ENCODE measurements at regions not wholly inside any gene's neighbourhood (a gene's known extent, or its start where the extent isn't known, plus 50 kb on each side); places are given as distances from the start of the nearest gene placed in this dataset.

DNA sequence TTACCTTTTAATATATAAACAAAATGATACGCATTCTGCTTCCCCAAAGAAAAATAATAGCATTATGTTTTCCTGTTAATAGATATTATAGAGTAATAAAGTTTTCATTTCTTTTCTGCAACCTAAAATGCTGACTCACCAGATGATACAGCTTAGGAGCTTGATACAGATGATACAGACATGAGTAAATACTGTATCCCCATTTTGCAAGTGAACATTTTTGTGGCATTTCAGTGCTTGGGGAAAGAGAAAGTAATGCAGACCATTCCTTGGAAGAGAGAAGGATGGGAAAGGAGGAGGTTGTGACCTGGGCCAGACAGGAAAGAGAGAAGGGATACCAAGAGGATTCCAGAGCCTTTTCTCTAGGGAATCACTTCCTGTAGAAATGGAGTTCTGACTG is 97.5 kb upstream of the FSHR start:
- TF ChIP-seq, protein P1, sequence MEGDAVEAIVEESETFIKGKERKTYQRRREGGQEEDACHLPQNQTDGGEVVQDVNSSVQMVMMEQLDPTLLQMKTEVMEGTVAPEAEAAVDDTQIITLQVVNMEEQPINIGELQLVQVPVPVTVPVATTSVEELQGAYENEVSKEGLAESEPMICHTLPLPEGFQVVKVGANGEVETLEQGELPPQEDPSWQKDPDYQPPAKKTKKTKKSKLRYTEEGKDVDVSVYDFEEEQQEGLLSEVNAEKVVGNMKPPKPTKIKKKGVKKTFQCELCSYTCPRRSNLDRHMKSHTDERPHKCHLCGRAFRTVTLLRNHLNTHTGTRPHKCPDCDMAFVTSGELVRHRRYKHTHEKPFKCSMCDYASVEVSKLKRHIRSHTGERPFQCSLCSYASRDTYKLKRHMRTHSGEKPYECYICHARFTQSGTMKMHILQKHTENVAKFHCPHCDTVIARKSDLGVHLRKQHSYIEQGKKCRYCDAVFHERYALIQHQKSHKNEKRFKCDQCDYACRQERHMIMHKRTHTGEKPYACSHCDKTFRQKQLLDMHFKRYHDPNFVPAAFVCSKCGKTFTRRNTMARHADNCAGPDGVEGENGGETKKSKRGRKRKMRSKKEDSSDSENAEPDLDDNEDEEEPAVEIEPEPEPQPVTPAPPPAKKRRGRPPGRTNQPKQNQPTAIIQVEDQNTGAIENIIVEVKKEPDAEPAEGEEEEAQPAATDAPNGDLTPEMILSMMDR (optimal IDR thresholded peaks at IDR 0.05 in 1 of 3, IDR thresholded peaks at IDR 0.05 in 1 of 3, conservative IDR thresholded peaks at IDR 0.05 in 1 of 3; ENCODE audit: extremely low read depth in 1 of 3, insufficient read depth in 2 of 3, low read length in 3 of 3), result no peak
- no peak for TF ChIP-seq EZH2 (IDR thresholded peaks at IDR 0.05; ENCODE audit: low read length)
